ENCODE measurements at regions not wholly inside any gene's neighbourhood (a gene's known extent, or its start where the extent isn't known, plus 50 kb on each side); places are given as distances from the start of the nearest gene placed in this dataset.

- H3K4me3 ChIP-seq (replicated peaks; ENCODE audit: insufficient read depth, low read length) = no peak overlapping the region
- H3K27ac ChIP-seq (replicated peaks) = no peak overlapping the region
- peaks cover 3% of the 10 kb centered on the region for H3K27me3 ChIP-seq (ENCODE audit: insufficient read depth, poor library complexity, severe bottlenecking)
- DNase-seq (ENCODE audit: low read depth in 1 of 2, low spot score in 1 of 2) = no peak
- TF ChIP-seq SPI1 (IDR thresholded peaks at IDR 0.05; ENCODE audit: borderline replicate concordance, low read depth) (no peak), CTCF (IDR thresholded peaks at IDR 0.05; ENCODE audit: insufficient read depth, low read length) (no peak), GABPA (IDR thresholded peaks at IDR 0.05; ENCODE audit: low read depth) (no peak), REST (IDR thresholded peaks at IDR 0.05; ENCODE audit: insufficient replicate concordance, low read depth) (no peak)
Observed at GRCh38 chr2:14722904-14723570, 90.5 kb downstream of the LRATD1 start.

- Histone ChIP-seq H3K4me3 (replicated peaks; ENCODE audit: insufficient read depth, low read length) (no peak overlapping the region), H3K27ac (replicated peaks) (no peak overlapping the region), H3K27me3 (ENCODE audit: insufficient read depth, poor library complexity, severe bottlenecking) (peaks cover 3% of the 10 kb centered on the region)
- no peak for DNase-seq (ENCODE audit: low read depth in 1 of 2, low spot score in 1 of 2)
- no peak for TF ChIP-seq CTCF (IDR thresholded peaks at IDR 0.05; ENCODE audit: insufficient read depth, low read length)
Observed at GRCh38 chr2:14723684-14724083, 91.2 kb downstream of the LRATD1 start.

- no peaks in the 10 kb centered on the region for H3K27me3 ChIP-seq (ENCODE audit: insufficient read depth, poor library complexity, severe bottlenecking)
- no peak overlapping the region for H3K4me3 ChIP-seq (replicated peaks; ENCODE audit: insufficient read depth, low read length)
- TF ChIP-seq CTCF (IDR thresholded peaks at IDR 0.05; ENCODE audit: insufficient read depth, low read length) (no peak), POLR2AphosphoS5 (IDR thresholded peaks at IDR 0.05; ENCODE audit: low read depth) (no peak), GABPA (IDR thresholded peaks at IDR 0.05; ENCODE audit: low read depth) (no peak), SPI1 (IDR thresholded peaks at IDR 0.05; ENCODE audit: borderline replicate concordance, low read depth) (no peak), REST (IDR thresholded peaks at IDR 0.05; ENCODE audit: insufficient replicate concordance, low read depth) (no peak)
- no peak overlapping the region for H3K27ac ChIP-seq (replicated peaks)
- no peak for DNase-seq (ENCODE audit: low read depth in 1 of 2, low spot score in 1 of 2)
Observed at GRCh38 chr2:14735696-14736095, 103.2 kb downstream of the LRATD1 start.

- H3K27me3 ChIP-seq (ENCODE audit: insufficient read depth, poor library complexity, severe bottlenecking) = no peaks in the 10 kb centered on the region
- TF ChIP-seq POLR2AphosphoS5 (IDR thresholded peaks at IDR 0.05; ENCODE audit: low read depth) = no peak
- no peak for TF ChIP-seq CTCF (IDR thresholded peaks at IDR 0.05; ENCODE audit: insufficient read depth, low read length)
- TF ChIP-seq GABPA (IDR thresholded peaks at IDR 0.05; ENCODE audit: low read depth) = no peak
- no peak for TF ChIP-seq REST (IDR thresholded peaks at IDR 0.05; ENCODE audit: insufficient replicate concordance, low read depth)
- no peak for TF ChIP-seq SPI1 (IDR thresholded peaks at IDR 0.05; ENCODE audit: borderline replicate concordance, low read depth)
- no peak for DNase-seq (ENCODE audit: low read depth in 1 of 2, low spot score in 1 of 2)
- no peak overlapping the region for H3K4me3 ChIP-seq (replicated peaks; ENCODE audit: insufficient read depth, low read length)
- no peak overlapping the region for H3K27ac ChIP-seq (replicated peaks)
Observed at GRCh38 chr2:14737201-14737600, 104.7 kb downstream of the LRATD1 start.

All from HL-60 (cell line).